Jurkat, Clone E6-1 (cell line): ENCODE measurements at regions not wholly inside any gene's neighbourhood (a gene's known extent, or its start where the extent isn't known, plus 50 kb on each side); places are given as distances from the start of the nearest gene placed in this dataset.

Experiments used
- DNase-seq: peaks from one replicate; pipeline ENCODE4 v3.0.0-alpha.2; 2011; ENCODE audit warnings: low read depth, low spot score
- H3K4me3 ChIP-seq: 2 replicates; pipeline ENCODE4 v1.5.1; 2011; ENCODE audit warnings: mild to moderate bottlenecking, low read length, control low read depth, moderate library complexity

DNA sequence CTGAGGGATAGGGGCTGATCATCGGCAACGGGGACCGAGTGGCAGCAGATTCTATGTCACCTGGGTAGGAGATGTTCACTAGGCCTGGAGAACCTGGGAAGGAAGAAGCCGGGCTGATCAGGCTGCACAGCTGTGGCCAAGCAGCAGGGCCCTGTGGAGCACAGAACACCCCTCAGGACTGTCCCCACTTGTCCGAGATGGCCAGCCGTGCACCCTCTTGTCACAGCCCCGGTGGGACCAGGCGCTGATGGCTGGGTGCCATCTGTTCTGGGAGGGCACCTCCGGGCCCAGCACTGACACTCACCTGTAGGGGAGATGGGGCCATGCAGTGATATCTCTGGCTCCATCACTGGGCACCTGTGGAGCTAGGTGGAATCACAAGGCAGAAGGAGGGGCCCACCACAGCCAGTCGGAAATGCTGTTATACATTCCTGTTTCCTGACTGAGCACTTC lies 217.9 kb upstream of the RAB6C start:
- no peak for DNase-seq
- no peak overlapping the region for H3K4me3 ChIP-seq

DNA sequence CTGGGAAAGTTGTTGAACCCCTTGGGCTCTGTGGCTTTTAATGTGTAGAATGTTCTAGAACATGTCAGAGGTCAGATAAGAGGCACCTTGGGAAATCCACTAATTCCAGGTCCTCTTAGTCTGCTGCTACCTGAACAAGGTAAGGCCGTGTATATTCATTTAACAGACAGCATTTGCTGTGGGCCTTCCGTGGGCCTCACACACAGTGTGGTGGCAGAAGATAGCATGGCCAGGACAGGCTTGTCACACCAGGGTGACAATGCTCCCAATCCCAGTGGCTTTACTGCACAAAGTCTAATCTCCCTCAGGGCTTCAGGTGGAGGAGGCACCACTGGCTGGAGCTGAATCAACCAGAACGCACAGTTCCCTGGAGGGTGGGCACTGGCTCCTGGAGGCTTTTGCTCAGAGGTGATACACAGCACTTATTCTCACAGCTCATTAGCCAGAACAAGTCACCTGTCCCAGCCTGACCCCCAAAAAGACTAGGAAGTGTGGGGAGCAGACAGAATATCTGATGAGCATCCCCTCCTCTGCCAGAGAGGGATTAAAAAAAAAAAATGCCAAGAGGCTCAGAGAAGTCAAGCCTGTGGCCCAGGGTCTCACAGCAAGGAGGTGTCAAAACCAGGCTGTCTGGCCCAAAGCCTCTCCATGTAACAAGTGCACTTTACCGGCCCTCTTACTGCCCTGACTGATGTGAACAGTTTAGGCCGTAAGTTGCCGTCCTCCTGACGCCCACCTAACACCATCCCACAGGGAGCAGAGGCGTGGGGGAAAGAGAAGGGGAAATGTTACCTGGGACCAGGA lies 216.9 kb upstream of the RAB6C start:
- no peak for DNase-seq
- no peak overlapping the region for H3K4me3 ChIP-seq

DNA sequence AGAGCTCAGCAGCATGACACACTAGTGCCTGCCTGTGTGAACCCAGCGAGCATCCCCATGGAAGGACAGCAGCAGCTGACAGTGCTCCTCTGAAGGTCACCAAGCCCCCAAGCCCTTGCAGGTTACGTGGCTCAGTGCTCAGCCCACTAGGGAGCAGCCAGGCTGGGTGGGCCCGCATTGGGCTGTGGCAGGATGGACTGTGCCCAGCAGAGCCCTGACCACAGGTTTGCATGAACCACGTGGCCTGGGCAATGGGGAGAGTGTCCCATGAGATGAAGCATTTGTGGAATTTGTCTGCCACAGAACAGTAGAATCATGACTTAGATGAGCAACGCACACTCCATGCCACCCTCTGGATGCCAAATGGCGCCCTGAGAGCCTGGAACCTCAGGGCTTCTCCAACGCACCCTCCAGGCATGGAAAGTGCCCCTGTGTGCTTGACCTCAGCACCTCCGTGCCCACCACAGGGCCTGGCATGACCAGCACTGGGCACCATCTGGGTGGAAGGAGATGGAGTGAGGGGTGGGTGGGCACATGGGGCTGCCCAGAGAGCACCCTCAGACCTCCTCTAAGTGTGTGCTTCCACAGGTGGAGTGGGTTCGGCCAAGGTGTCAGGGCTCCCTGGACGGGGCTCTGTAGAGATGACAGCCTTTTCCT lies 216.1 kb upstream of the RAB6C start:
- DNase-seq = no peak
- no peak overlapping the region for H3K4me3 ChIP-seq

DNA sequence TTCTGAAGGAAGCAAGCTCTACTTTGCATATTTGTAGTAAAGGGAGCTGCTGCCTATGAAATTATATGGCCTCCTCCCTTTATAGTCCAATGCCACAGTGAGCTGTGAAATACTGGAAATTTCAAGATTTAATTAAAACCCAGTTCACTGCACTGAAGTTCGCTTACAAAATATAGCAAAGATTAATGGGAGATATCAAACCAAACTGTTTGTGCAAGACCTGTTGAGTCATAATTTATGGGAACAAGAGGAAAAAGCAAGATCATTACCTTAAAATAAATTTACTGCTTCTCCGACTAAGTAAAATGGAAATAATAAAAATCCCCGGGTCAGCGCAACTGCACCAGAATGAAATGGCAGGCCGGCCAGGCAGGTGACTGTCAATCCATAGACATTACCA lies 215.5 kb upstream of the RAB6C start:
- H3K4me3 ChIP-seq = no peak overlapping the region
- DNase-seq = no peak

DNA sequence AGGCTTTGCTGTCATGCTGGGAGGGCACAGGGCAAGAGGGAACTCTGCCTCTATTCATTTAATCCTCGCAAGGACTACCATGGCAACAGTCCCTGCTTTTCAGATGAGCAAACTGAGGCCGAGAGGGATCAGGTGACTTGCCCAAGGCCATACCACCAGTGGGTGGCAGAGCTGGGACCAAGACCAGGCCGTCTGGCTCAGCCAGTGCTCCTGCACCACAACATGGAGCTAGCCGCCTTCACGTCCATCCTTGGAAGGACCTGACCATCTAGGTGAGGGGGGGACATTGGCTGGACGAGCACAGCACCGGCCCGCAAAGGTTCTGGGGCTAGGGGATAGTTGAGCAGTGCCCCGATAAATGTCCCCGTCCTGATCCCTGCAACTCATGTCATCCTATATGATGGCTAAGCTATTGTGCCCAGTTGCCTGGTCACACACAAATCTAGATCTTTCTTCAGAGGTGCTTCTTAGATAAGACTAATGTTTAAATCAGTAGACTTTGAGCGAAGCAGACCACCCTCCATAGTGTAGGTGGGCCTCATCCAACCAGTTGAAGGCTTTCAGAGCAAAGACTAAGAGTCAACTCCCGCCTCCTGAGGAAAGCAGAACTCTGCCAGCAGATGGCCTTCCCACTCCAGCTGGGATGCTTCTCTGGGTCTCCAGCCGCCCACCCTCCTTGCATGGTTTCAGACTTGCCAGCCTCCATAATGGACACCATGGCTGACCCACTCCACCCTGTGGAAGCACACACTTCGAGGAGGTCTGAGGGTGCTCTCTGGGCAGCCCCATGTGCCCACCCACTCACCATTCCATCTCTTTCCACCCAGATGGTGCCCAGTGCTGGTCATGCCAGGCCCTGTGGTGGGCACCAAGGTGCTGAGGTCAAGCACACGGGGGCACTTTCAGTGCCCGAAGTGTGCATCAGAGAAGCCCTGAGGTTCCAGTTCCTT lies 214.8 kb upstream of the RAB6C start:
- no peak overlapping the region for H3K4me3 ChIP-seq
- peak; percentile 9 for DNase-seq

DNA sequence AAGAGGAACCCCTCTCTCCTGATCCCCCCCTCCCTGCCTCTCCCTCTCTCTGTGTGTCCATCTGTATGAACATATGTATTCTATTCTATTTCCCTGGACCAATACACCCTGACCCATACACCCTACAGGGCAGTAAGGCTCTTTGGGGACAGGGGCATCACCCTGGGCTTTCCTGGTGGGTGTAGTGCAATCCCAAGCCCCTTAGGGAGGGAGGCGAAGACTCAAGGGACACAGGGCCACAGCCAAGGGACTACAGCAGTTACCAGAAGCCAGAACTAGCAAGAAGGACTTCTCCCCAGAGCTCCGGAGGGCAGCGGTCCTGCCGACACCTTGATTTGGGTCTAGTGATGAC lies 214.2 kb upstream of the RAB6C start:
- no peak for DNase-seq
- H3K4me3 ChIP-seq = no peak overlapping the region

DNA sequence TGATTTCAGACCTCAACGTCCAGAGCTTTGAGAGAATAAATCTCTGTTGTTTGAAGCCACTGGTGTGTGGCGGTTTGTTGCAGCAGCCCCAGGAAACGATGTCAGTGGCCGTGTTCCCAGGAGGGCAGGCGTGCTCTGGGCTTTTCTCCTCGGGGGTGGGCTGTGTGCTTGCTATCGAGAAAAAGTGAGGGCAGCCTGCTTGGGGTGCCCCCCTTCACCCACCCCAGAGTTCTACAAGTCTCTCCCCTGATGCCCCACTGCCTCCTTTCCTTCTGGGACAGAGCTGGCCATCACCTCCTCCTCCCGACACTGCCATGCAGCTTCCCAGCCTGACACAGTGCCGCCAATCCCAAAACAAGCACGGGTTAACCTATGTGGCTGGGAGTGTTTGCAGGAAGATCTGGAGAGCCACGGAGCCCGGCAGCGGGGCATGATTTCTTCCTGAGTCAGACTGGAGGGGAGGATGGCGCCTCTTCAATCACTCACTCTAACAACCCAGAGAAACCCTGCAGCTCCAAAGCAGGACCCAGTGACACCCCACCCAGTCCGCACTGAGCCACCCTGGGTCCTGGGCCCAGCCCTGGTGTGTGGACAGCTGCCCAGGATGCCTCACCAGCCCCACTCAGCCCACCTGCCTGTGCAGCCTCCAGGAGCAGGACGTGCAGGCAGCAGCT lies 213.7 kb upstream of the RAB6C start:
- no peak overlapping the region for H3K4me3 ChIP-seq

DNA sequence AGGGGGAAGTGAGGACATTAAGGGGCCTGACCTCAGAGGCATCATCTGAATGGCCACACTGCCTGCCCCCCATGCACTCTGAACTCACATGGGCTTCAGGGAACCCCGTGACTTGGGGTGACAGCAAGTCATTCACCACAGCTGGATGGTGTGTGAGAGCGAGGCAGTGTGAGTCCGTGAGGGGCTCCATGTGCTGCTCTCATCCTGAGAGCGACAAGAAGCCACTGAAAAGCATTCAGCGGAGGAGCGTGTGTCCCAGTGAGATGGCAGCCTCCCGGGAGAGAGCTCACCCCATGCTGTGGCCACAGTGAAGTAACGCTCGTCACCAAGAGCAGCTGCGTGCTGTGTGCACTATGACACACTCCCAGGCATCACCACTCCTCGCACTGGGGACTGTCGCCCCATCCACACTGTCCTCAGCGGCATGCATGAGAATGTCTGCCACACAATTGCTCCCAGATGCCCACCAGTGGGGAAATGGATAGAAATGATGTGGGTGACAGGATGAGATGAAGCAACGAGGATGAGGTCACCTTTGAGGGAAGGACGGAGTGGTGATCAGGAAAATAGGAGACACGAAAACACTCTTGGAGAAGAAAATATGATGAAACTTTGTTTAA lies 213.0 kb upstream of the RAB6C start:
- no peak overlapping the region for H3K4me3 ChIP-seq
- no peak for DNase-seq

More for the DNA sequence above, 213.7 kb upstream of the RAB6C start:
- no peak for DNase-seq

DNA sequence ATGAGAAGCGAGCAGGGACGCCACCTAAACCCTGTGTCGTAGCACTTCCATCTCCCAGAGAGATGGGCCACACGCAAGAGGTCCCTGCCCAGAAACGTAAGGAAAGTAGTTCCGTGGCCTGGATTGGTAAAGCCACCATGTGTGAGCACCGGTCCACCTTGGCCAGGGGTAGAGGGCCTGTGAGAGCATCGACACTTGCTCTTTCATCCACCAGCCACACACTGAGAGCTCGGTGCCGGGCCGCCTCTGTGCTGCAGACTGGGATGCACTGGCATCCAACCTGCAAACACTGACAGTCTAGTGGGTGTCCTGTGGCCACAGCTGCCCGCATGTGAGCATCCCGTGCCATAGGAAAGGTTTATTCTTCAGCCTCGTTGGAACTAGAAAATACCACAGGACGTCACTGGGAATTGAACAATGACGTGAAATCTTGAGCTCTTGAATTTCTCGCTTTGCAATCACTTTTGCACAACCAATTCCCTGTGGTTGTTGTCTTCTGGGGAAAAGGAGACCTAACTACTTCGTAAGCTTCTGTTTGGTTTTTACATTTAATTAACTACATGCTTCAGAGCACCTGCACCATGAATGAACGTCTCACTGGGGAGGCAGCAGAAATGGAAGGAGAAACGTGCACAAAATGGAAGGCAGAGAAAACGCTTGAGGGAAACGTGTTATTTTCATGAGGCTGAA lies 212.0 kb upstream of the RAB6C start:
- DNase-seq = no peak
- no peak overlapping the region for H3K4me3 ChIP-seq

DNA sequence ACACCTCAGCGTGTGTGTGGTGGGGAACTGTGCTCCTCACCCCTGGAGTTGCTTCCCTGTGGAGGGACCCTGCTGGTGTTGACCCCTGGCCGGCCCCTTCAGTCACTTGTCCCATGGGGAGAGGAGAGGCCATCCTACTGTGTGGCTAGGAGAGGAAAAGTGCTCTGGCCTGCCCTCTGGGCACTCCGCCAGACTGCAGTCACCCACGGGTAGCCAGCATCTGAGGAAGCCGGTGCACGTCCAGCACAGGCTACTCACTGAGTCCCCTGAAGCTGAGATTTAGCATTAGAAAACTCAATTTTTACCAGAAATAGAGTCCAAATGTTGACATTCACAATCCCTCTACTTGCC lies 211.5 kb upstream of the RAB6C start:
- no peak for DNase-seq
- no peak overlapping the region for H3K4me3 ChIP-seq

DNA sequence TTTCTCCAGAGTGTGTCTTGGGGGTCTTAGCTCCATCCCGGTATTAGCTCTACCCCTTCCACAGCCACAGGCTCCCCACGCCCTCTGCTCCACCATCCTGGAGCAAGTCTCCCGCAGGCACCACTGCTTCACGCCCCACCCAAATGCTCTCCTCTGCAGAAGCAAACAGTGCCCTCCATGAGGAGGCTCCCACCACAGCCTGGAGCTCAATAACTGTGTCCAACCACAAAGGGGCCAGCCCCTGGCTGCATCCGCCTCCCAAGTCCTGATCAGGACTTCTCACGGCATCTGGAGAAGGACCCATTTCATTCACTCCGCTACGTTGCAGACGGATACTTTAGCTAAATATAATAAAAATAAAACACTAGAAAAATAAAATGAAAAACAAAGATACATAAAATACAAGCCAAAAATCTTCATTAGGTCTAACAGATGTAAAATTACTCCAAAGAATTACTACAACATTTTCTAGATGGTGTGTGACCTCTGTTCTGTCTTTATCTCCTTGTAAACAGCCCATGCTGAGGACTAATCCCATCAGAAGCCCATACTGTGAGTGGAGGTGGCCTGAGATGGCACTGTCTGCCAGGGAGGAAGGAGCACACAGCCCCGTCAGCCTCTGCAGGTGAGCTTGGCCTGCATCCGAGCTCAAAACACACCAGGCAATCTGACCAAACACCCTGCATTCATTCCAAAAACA lies 210.8 kb upstream of the RAB6C start:
- H3K4me3 ChIP-seq = no peak overlapping the region
- DNase-seq = no peak

DNA sequence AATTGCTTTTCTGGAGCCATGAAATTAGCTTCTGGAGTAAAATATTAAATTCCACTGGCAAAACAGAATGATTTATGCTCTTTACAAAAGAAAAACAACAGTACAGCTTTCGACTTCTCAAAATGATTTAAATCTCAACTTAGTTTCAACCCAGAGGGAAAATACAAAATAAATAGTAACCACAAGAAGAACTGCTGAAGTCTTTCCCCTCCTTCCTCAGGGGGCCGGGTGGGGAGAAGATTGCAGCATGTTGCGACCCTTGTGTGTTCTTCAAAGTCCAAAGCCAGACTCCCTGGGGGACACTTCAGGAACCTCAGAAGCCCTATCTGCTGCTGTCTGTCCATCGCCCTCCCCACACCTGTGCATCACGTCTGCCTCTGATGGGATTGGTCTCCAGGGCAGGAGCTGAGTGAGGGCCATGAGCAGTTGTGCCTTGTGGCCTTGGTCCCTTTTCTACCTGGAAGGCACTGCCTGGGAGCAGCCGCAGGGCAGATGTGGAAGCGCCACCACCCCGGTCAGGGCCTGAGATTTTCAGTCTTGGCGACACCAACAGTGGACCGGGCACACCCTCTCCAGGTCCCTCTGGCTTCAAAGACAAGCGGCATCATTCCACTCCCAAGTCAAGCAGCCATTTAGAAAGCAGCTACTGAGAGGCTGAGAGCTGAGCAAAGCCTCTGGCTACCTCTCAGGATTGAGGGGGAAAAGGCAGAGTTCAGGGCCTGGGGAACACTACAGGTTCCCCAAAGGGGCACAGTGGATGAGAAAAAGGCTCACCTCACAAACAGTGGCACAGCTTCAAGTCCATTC lies 210.1 kb upstream of the RAB6C start:
- no peak overlapping the region for H3K4me3 ChIP-seq
- no peak for DNase-seq

DNA sequence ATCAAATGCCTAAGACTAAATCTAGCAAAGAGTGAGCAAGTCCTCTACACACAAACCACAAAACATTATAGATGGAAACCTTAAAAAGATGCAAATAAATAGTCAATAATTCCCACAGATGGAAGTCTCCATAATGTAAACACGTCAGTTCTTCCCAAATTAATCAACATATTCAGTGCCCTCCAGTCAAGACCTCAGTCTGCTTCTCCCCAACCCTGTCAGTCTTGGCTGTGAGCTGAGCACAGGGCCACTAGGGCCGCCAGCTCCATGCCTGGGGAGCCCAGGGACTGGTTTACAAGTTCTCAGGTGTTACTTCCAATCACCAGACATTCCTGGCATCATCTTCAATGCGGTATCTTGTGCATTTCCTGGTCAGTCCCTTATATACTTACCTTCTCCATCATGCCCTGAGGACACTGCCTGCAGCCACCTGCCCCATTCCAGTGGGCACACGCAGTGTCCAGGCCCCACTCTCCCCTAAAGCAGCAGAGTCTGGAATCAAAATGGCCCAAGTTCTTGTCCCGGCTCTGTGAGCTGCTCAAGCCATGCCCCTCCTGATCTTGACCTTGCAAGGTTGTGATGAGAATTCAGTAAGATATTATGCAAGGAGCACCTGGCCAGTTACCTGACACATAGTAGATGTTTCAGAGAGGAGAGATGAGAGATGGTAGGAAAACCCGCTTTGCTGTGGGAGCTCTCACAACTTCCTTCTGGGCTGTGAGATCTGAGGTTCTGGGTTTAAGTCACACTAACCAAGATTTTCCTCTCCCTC lies 207.9 kb upstream of the RAB6C start:
- no peak overlapping the region for H3K4me3 ChIP-seq
- DNase-seq = no peak

DNA sequence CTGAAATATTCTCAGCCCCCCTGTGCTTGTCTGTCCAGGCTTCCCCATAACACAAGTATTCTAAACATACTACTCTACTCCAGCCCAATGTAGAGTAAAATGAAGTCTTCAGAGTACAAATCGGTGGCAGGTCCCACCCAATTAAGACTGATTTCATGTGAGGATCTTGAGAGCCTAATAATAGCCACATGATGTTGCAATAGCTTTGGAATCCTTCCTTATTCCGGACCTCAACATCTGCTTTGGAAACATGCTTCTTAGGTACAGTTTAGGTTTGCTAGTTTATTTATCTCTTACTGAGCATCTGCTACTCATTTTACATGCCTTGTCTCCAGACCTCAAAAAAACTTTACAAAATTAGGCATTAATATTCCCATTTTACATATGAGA lies 207.3 kb upstream of the RAB6C start:
- H3K4me3 ChIP-seq = no peak overlapping the region
- DNase-seq = no peak

DNA sequence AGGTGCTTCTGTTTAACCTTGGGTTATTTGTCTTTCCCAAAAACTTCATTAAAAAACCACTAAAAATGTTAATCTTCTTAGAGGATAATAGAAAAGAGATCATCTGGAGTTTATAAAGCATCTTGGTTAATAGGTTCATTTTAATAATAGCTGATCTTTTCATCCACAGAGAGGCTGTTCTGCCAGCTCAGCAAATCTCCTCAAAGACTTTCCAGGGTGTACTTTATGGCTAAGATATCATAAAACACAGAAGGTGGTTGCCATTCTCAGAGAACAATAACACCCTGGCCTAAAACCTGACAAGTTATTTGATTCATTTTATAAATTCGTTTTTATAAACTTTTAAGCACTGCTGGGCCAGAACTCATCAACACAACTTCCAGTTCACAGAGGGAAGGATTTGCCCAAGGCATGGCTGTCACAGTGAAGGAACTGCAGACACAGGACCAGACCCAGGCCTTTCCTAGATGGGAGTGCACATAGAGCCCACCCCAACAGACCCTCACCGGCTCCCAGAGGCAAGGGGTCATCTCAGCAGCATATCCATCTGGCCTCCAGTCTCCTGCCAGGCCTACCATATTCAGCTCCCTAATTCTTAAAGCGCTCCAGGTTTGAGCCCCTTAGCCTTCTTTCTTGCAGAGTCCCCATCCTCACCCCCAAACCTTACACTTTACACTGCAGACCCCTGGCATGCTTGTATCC lies 203.4 kb upstream of the RAB6C start:
- H3K4me3 ChIP-seq = no peak overlapping the region
- no peak for DNase-seq

DNA sequence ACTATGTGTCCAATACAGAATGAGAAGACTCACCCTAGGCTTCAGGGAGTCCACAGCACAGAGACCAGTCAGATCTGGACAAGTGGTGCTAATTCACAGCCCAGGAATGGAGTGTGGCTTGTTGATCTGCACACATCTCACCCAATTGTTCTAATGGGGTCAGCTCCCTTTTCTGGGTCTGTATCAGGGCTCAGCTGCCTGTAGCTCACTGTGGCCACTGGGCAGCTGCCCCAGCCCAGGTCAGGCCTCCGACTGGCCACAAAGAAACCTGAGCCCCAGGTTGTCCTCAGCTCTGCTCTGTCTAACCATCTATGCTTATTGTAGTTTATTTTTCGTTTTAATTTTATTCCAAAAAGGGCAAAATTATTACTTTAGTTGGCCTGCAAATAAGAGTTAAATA lies 202.3 kb upstream of the RAB6C start:
- no peak overlapping the region for H3K4me3 ChIP-seq
- no peak for DNase-seq
